Heart left ventricle (tissue), 13 donors: ENCODE measurements at regions not wholly inside any gene's neighbourhood (a gene's known extent, or its start where the extent isn't known, plus 50 kb on each side); places are given as distances from the start of the nearest gene placed in this dataset.

Experiments
- POLR2A ChIP-seq, 2 donors: fragments of 450-650 bp; IDR thresholded peaks; one replicate each; pipeline ENCODE4 v1.6.1; 2017; ENCODE audit warnings: antibody characterized with exemption in 2 of 2, mild to moderate bottlenecking in 2 of 2, moderate library complexity in 2 of 2
- TF ChIP-seq, protein P1 (sequence below), 12 donors: fragments of 200-600 bp; sonication (generic) in 4 of 12; IDR thresholded peaks; one replicate each; pipeline versions ENCODE4 v1.5.0 to v1.8.0; 2018 to 2022; ENCODE audit warnings: antibody characterized with exemption in 12 of 12, mild to moderate bottlenecking in 5 of 12
- donor health status: ischemic (EF 13 %, LVEDD 7.1; RV severe dilation, severe dysfunction).
- donor health status: DM: no; HTN: yes; CAD: no.
- donor health status: DM: no; HTN: no; CAD: no.
- donor health status: ischemic (EF 25% LVEDD 6.9; RV normal size, moderate dysfunction).
- donor health status: ischemic (EF 25% LVEDD 5.7; RV mildly dilated, moderate dysfunction).
- donor health status: ischemic (EF 35%, LVEDD 5.7; RV mildly dilated, moderate dysfunction).
- donor health status: nonischemic (EF 11% LVEDD 7.7; RV severe dilation, severe dysfunction).
- donor health status: DM: yes; HTN: yes; CAD: no.
- donor health status: PGD.
- donor health status: ischemic (EF 29% LVEDD 5.4; RV normal size, mild dysfunction).
- donor health status: nonischemic (EF 23%, LVEDD 6.1; RV moderate dilation, normal function).

DNA sequence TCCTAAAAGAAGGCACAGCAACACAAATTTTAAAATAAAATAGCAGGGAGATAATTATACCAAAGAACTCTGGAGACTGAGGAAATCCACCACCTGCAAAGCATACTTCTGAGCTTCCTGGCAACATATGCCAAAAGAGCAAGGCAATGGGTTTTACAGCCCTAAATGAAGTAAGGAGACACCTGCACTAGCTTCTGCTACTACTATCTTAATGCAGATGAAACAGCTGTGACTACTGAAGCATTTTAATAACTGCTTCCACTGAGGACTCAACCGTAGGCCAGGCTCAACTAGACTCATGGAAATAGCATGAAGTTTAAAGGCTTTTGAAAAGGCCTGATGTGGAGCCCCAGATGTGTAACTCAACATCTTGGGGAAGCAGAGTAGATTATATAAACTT is 820.1 kb upstream of the AMELY start:
- TF ChIP-seq POLR2A (IDR thresholded peaks at IDR 0.05): no peak
- TF ChIP-seq, protein P1, sequence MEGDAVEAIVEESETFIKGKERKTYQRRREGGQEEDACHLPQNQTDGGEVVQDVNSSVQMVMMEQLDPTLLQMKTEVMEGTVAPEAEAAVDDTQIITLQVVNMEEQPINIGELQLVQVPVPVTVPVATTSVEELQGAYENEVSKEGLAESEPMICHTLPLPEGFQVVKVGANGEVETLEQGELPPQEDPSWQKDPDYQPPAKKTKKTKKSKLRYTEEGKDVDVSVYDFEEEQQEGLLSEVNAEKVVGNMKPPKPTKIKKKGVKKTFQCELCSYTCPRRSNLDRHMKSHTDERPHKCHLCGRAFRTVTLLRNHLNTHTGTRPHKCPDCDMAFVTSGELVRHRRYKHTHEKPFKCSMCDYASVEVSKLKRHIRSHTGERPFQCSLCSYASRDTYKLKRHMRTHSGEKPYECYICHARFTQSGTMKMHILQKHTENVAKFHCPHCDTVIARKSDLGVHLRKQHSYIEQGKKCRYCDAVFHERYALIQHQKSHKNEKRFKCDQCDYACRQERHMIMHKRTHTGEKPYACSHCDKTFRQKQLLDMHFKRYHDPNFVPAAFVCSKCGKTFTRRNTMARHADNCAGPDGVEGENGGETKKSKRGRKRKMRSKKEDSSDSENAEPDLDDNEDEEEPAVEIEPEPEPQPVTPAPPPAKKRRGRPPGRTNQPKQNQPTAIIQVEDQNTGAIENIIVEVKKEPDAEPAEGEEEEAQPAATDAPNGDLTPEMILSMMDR (IDR thresholded peaks at IDR 0.05): no peak
